Keratinocyte (primary cell): ENCODE measurements at regions not wholly inside any gene's neighbourhood (a gene's known extent, or its start where the extent isn't known, plus 50 kb on each side); places are given as distances from the start of the nearest gene placed in this dataset.

Source experiments
- DNase-seq: peaks from one replicate; pipeline ENCODE4 v3.0.0-alpha.2; 2011; ENCODE audit warnings: low read depth, missing footprints, low spot score
- FAIRE-seq: peaks from 2 replicates; lab custom pipeline; 2011; peaks lifted over from hg19 to GRCh38; lab: Jason Lieb, UNC
- H2AFZ ChIP-seq: 2 replicates; pipeline ENCODE4 v1.6.0; 2012; ENCODE audit warnings: low read length, control low read depth, inconsistent platforms; ENCODE audit not compliant: control insufficient read depth
- H3K27ac ChIP-seq: 2 replicates; pipeline ENCODE4 v1.5.1; 2011; ENCODE audit warnings: low read length; ENCODE audit not compliant: control insufficient read depth, insufficient read depth
- H3K27me3 ChIP-seq: 3 replicates; pipeline ENCODE4 v1.6.0; 2011; ENCODE audit warnings: low read length; ENCODE audit not compliant: control insufficient read depth, insufficient read depth; ENCODE audit errors: extremely low read depth
- H3K36me3 ChIP-seq, 2 experiments: 2 replicates in 1 of 2; 3 replicates in 1 of 2; pipeline ENCODE4 v1.5.1; 2011; ENCODE audit warnings: low read length in 2 of 2, mild to moderate bottlenecking in 1 of 2; ENCODE audit not compliant: control insufficient read depth in 2 of 2, insufficient read depth in 2 of 2; ENCODE audit errors: extremely low read depth in 1 of 2
- H3K4me1 ChIP-seq: 3 replicates; pipeline ENCODE4 v1.5.1; 2011; ENCODE audit warnings: low read length; ENCODE audit not compliant: control insufficient read depth, insufficient read depth; ENCODE audit errors: extremely low read depth
- H3K4me2 ChIP-seq: 3 replicates; pipeline ENCODE4 v1.6.0; 2011; ENCODE audit warnings: low read depth, low read length; ENCODE audit not compliant: control insufficient read depth, insufficient read depth; ENCODE audit errors: extremely low read depth
- H3K4me3 ChIP-seq, 3 experiments: fragments of 200-600 bp in 1 of 3; sonication (generic) in 1 of 3; 2 replicates in 2 of 3; 3 replicates in 1 of 3; pipeline ENCODE4 v1.5.1; 2011 to 2016; ENCODE audit warnings: low read length in 3 of 3, mild to moderate bottlenecking in 3 of 3, control low read depth in 2 of 3, inconsistent platforms in 1 of 3, low read depth in 1 of 3, mixed read lengths in 1 of 3, mixed run types in 1 of 3, moderate library complexity in 1 of 3; ENCODE audit not compliant: control insufficient read depth in 2 of 3, insufficient read depth in 2 of 3; ENCODE audit errors: extremely low read depth in 1 of 3
- H3K79me2 ChIP-seq: 2 replicates; pipeline ENCODE4 v1.6.0; 2012; ENCODE audit warnings: low read length; ENCODE audit not compliant: control insufficient read depth, insufficient read depth
- H3K9ac ChIP-seq: 3 replicates; pipeline ENCODE4 v1.6.0; 2011; ENCODE audit warnings: low read length; ENCODE audit not compliant: control insufficient read depth, insufficient read depth; ENCODE audit errors: extremely low read depth
- H3K9me1 ChIP-seq: 3 replicates; pipeline ENCODE4 v1.6.0; 2011; ENCODE audit warnings: low read length; ENCODE audit not compliant: control insufficient read depth, insufficient read depth; ENCODE audit errors: extremely low read depth
- H3K9me3 ChIP-seq: 2 replicates; pipeline ENCODE4 v1.5.1; 2012; ENCODE audit warnings: low read depth, low read length; ENCODE audit not compliant: control insufficient read depth
- H4K20me1 ChIP-seq: 3 replicates; pipeline ENCODE4 v1.6.0; 2011; ENCODE audit warnings: low read length; ENCODE audit not compliant: control insufficient read depth, insufficient read depth; ENCODE audit errors: extremely low read depth
- EZH2 ChIP-seq: IDR thresholded peaks from one replicate; pipeline ENCODE4 v1.6.1; 2012; ENCODE audit warnings: inconsistent platforms, mild to moderate bottlenecking, low read length, moderate library complexity
- dilution Hi-C: fragments of 300-500 bp; cut with MboI; formaldehyde crosslinking; loops from one replicate; pipeline ENCODE4 v1.7.0; 2020; ENCODE audit warnings: low sequenced_read_pairs; ENCODE audit not compliant: extremely low pct_ligation_motif_present
- TF ChIP-seq, protein P1 (sequence below), 3 experiments: IDR thresholded peaks in 1 of 3; conservative IDR thresholded peaks in 1 of 3; optimal IDR thresholded peaks in 1 of 3; 2 replicates in 2 of 3; 3 replicates in 1 of 3; pipeline versions ENCODE3 to v1.5.1; 2011; ENCODE audit warnings: low read length in 3 of 3, mild to moderate bottlenecking in 3 of 3, moderate library complexity in 2 of 3, control low read depth in 1 of 3, inconsistent platforms in 1 of 3; ENCODE audit not compliant: insufficient read depth in 2 of 3; ENCODE audit errors: extremely low read depth in 1 of 3

DNA sequence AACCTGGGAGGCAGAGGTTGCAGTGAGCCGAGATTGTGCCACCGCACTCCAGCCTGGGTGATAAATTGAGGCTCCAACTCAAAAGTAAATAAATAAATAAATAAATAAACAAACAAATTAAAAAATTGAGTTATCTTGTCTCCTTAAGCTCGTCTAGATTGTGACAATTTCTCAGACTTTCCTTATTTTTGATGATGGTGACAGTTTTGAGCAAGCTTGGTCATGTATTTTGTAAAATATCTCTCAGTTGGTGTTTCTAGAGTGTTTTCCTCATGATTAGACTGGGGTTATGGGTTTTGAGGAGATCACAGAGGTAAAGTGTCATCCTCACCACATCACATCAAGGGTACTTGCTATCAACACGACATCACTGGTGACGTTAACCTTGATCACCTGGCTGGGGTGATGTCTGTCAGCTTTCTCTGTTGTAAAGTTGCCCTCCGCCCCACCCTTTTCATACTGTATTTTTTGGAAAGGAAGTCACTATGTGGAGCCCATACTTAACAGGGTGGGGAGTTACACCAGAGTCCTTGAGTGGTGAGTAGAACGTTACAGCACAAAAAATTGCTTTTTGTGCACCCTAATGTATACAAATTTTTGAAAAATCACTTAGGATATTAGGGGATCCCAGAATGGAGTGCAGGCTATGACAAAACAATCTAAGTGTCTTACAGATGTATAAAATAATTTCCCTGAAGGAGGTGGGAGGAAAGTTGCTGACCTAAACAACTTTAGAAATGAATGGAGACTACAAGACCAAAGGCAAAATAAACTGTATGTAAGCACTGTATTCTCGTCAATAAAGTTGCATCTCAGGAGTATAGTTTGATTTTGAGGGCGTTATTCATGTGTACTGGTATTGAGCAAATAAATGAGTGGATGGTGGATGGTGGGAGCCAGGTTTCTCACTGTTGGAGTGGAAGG is 116.4 kb upstream of the SGK1 start:
- Histone ChIP-seq H4K20me1 (no peaks in the 10 kb centered on the region), H3K9me3 (no peaks in the 10 kb centered on the region), H3K27ac (no peak overlapping the region), H3K4me2 (no peak overlapping the region), H3K9me1 (no peaks in the 10 kb centered on the region), H3K36me3 (no peaks in the 10 kb centered on the region), H3K9ac (no peak overlapping the region), H3K27me3 (no peaks in the 10 kb centered on the region), H3K4me3 (no peak overlapping the region), H2AFZ (no peak overlapping the region), H3K79me2 (no peaks in the 10 kb centered on the region), H3K4me1 (peaks cover 38% of the 10 kb centered on the region)
- FAIRE-seq (no peak), DNase-seq (no peak)
- TF ChIP-seq, protein P1, sequence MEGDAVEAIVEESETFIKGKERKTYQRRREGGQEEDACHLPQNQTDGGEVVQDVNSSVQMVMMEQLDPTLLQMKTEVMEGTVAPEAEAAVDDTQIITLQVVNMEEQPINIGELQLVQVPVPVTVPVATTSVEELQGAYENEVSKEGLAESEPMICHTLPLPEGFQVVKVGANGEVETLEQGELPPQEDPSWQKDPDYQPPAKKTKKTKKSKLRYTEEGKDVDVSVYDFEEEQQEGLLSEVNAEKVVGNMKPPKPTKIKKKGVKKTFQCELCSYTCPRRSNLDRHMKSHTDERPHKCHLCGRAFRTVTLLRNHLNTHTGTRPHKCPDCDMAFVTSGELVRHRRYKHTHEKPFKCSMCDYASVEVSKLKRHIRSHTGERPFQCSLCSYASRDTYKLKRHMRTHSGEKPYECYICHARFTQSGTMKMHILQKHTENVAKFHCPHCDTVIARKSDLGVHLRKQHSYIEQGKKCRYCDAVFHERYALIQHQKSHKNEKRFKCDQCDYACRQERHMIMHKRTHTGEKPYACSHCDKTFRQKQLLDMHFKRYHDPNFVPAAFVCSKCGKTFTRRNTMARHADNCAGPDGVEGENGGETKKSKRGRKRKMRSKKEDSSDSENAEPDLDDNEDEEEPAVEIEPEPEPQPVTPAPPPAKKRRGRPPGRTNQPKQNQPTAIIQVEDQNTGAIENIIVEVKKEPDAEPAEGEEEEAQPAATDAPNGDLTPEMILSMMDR (optimal IDR thresholded peaks at IDR 0.05 in 1 of 3, IDR thresholded peaks at IDR 0.05 in 1 of 3, conservative IDR thresholded peaks at IDR 0.05 in 1 of 3; ENCODE audit: extremely low read depth in 1 of 3, insufficient read depth in 2 of 3, low read length in 3 of 3): no peak
- no peak for TF ChIP-seq EZH2
- dilution Hi-C loops: no loop called here

DNA sequence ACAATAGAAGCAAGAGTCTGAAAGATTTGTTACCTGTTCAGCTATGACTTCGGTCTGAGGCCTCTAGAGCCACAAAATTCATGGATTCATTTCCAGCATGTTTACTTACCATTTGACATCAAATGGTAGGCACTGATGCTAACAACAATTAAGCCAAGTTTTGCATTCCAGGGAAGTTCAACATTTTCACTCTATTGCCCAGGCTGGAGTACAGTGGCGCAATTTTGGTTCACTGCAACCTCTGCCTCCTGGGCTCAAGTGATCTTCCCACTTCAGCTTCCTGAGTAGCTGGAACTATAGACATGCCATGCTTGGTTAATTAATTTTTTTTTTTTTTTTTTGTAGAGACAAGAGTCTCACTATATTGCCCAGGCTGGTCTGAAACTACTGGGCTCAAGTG is 114.1 kb upstream of the SGK1 start:
- Histone ChIP-seq H4K20me1 (no peaks in the 10 kb centered on the region), H3K36me3 (no peaks in the 10 kb centered on the region), H3K4me3 (no peak overlapping the region), H3K9me3 (no peaks in the 10 kb centered on the region), H3K4me2 (no peak overlapping the region), H3K9me1 (no peaks in the 10 kb centered on the region), H3K27ac (peak overlapping the region; percentile 9), H3K27me3 (no peaks in the 10 kb centered on the region), H3K9ac (no peak overlapping the region), H3K79me2 (no peaks in the 10 kb centered on the region), H2AFZ (peak overlapping the region; percentile 8), H3K4me1 (peaks cover 39% of the 10 kb centered on the region)
- TF ChIP-seq, protein P1 (optimal IDR thresholded peaks at IDR 0.05 in 1 of 3, IDR thresholded peaks at IDR 0.05 in 1 of 3, conservative IDR thresholded peaks at IDR 0.05 in 1 of 3; ENCODE audit: extremely low read depth in 1 of 3, insufficient read depth in 2 of 3, low read length in 3 of 3): no peak
- no peak for TF ChIP-seq EZH2
- dilution Hi-C loops: no loop called here
- peak; percentile 73 for FAIRE-seq
- DNase-seq: no peak
